MM.1S (cell line): ENCODE measurements at regions not wholly inside any gene's neighbourhood (a gene's known extent, or its start where the extent isn't known, plus 50 kb on each side); places are given as distances from the start of the nearest gene placed in this dataset.

Source experiments
- DNase-seq: peaks from one replicate; pipeline ENCODE4 v3.0.0-alpha.2; 2015
- H2AFZ ChIP-seq: fragments of 300-600 bp; sonication (generic); 2 replicates; pipeline ENCODE4 v1.6.0; 2016; ENCODE audit warnings: antibody characterized with exemption, low read length
- H3F3A ChIP-seq: fragments of 300-600 bp; sonication (generic); 2 replicates; pipeline ENCODE4 v1.6.1; 2016; ENCODE audit warnings: mild to moderate bottlenecking, antibody characterized with exemption, low read length, moderate library complexity, mixed read lengths; ENCODE audit not compliant: insufficient read depth
- H3K27ac ChIP-seq: fragments of 300-600 bp; sonication (generic); 2 replicates; pipeline ENCODE4 v1.5.1; 2016; ENCODE audit warnings: mild to moderate bottlenecking, low read length
- H3K27me3 ChIP-seq: fragments of 300-600 bp; sonication (generic); replicated peaks from 2 replicates; pipeline ENCODE4 v1.6.0; 2016; ENCODE audit warnings: low read length; ENCODE audit not compliant: insufficient read depth
- H3K36me3 ChIP-seq: fragments of 300-600 bp; sonication (generic); replicated peaks from 2 replicates; pipeline ENCODE4 v1.6.1; 2016; ENCODE audit warnings: mild to moderate bottlenecking, low read length, mixed read lengths; ENCODE audit not compliant: insufficient read depth
- H3K4me1 ChIP-seq: fragments of 300-600 bp; sonication (generic); 2 replicates; pipeline ENCODE4 v1.6.1; 2016; ENCODE audit warnings: low read length, mixed read lengths
- H3K4me2 ChIP-seq: fragments of 300-600 bp; sonication (generic); 2 replicates; pipeline ENCODE4 v1.6.0; 2016; ENCODE audit warnings: low read depth, low read length
- H3K4me3 ChIP-seq: fragments of 300-600 bp; sonication (generic); 2 replicates; pipeline ENCODE4 v1.5.1; 2016; ENCODE audit warnings: low read length, mixed read lengths
- H3K79me2 ChIP-seq: fragments of 300-600 bp; sonication (generic); 2 replicates; pipeline ENCODE4 v1.6.1; 2016; ENCODE audit warnings: mixed run types, low read length, mixed read lengths
- H3K9ac ChIP-seq: fragments of 300-600 bp; sonication (generic); 2 replicates; pipeline ENCODE4 v1.6.1; 2016; ENCODE audit warnings: low read length, mixed read lengths
- H3K9me2 ChIP-seq: fragments of 300-600 bp; sonication (generic); replicated peaks from 2 replicates; pipeline ENCODE4 v1.6.1; 2016; ENCODE audit warnings: mild to moderate bottlenecking, low read length, mixed read lengths; ENCODE audit not compliant: insufficient read depth
- H3K9me3 ChIP-seq: fragments of 300-600 bp; sonication (generic); replicated peaks from 2 replicates; pipeline ENCODE4 v1.6.1; 2016; ENCODE audit warnings: mild to moderate bottlenecking, low read length, mixed read lengths; ENCODE audit not compliant: insufficient read depth
- H4K20me1 ChIP-seq: fragments of 300-600 bp; sonication (generic); 2 replicates; pipeline ENCODE4 v1.6.1; 2016; ENCODE audit warnings: mild to moderate bottlenecking, low read length, moderate library complexity, mixed read lengths; ENCODE audit not compliant: insufficient read depth
- CTCF ChIP-seq: fragments of 300-600 bp; sonication (generic); IDR thresholded peaks from 2 replicates; pipeline ENCODE4 v1.5.1; 2016; ENCODE audit warnings: antibody characterized with exemption, low read length, mixed read lengths
- EZH2 ChIP-seq: fragments of 300-600 bp; sonication (generic); optimal IDR thresholded peaks from 2 replicates; pipeline ENCODE3; 2017; ENCODE audit warnings: low read depth, mild to moderate bottlenecking, antibody characterized with exemption, low read length, mixed read lengths
- EZH2phosphoT487 ChIP-seq: fragments of 300-600 bp; sonication (generic); IDR thresholded peaks from 2 replicates; pipeline ENCODE4 v1.6.1; 2018; ENCODE audit warnings: antibody characterized with exemption, low read length

- no peaks in the 10 kb centered on the region for H3K79me2 ChIP-seq
- TF ChIP-seq CTCF (no peak), EZH2 (no peak), EZH2phosphoT487 (no peak)
- no peak overlapping the region for H3K4me2 ChIP-seq
- no peak overlapping the region for H3K4me3 ChIP-seq
- peaks cover 9% of the 10 kb centered on the region; the same call in 1 of the 2 replicates for H3K27me3 ChIP-seq
- no peaks in the 10 kb centered on the region for H3K9me2 ChIP-seq
- no peaks in the 10 kb centered on the region for H4K20me1 ChIP-seq
- H3K36me3 ChIP-seq: no peaks in the 10 kb centered on the region
- H2AFZ ChIP-seq: no peak overlapping the region
- H3F3A ChIP-seq: peaks cover 1% of the 10 kb centered on the region; the same call in 1 of the 2 replicates
- H3K4me1 ChIP-seq: peaks cover 8% of the 10 kb centered on the region
- no peaks in the 10 kb centered on the region for H3K9me3 ChIP-seq
- DNase-seq: no peak
- H3K27ac ChIP-seq: no peak overlapping the region
- no peak overlapping the region for H3K9ac ChIP-seq
Measured at GRCh38 chr1:217021956-217022355, 298.7 kb upstream of the ESRRG start.

- Histone ChIP-seq H3K36me3 (no peaks in the 10 kb centered on the region), H3K4me3 (no peak overlapping the region), H2AFZ (no peak overlapping the region), H3K27ac (no peak overlapping the region), H3K9me3 (no peaks in the 10 kb centered on the region), H3F3A (no peaks in the 10 kb centered on the region), H3K9me2 (no peaks in the 10 kb centered on the region), H4K20me1 (no peaks in the 10 kb centered on the region), H3K27me3 (peaks cover 9% of the 10 kb centered on the region; the same call in 1 of the 2 replicates), H3K9ac (no peak overlapping the region), H3K4me2 (no peak overlapping the region), H3K79me2 (no peaks in the 10 kb centered on the region), H3K4me1 (peaks cover 2% of the 10 kb centered on the region)
- DNase-seq: no peak
- no peak for TF ChIP-seq EZH2
Measured at GRCh38 chr1:217021400-217021799, 298.2 kb upstream of the ESRRG start.

- Histone ChIP-seq H3K27ac (no peak overlapping the region), H3K9me3 (no peaks in the 10 kb centered on the region), H3K36me3 (no peaks in the 10 kb centered on the region), H3K4me2 (no peak overlapping the region), H4K20me1 (no peaks in the 10 kb centered on the region), H3K4me1 (no peaks in the 10 kb centered on the region), H3F3A (no peaks in the 10 kb centered on the region), H3K27me3 (no peaks in the 10 kb centered on the region), H3K9me2 (no peaks in the 10 kb centered on the region), H2AFZ (no peak overlapping the region), H3K4me3 (no peak overlapping the region), H3K9ac (no peak overlapping the region), H3K79me2 (no peaks in the 10 kb centered on the region)
- no peak for DNase-seq
- TF ChIP-seq EZH2phosphoT487 (no peak), CTCF (no peak), EZH2 (no peak)
Measured at GRCh38 chr1:217019475-217019874, 296.2 kb upstream of the ESRRG start.

GRCh38 chr1:217018648-217019047, 295.4 kb upstream of the ESRRG start:
- no peaks in the 10 kb centered on the region for H3K9me2 ChIP-seq
- H3K4me3 ChIP-seq: no peak overlapping the region
- H3K9me3 ChIP-seq: no peaks in the 10 kb centered on the region
- no peaks in the 10 kb centered on the region for H3K4me1 ChIP-seq
- no peaks in the 10 kb centered on the region for H3K27me3 ChIP-seq
- H3K79me2 ChIP-seq: no peaks in the 10 kb centered on the region
- no peak overlapping the region for H2AFZ ChIP-seq
- TF ChIP-seq EZH2: no peak
- no peak for TF ChIP-seq CTCF
- TF ChIP-seq EZH2phosphoT487: no peak
- DNase-seq: no peak
- H3K36me3 ChIP-seq: no peaks in the 10 kb centered on the region
- no peak overlapping the region for H3K27ac ChIP-seq
- no peaks in the 10 kb centered on the region for H3F3A ChIP-seq
- H3K4me2 ChIP-seq: no peak overlapping the region
- no peak overlapping the region for H3K9ac ChIP-seq
- H4K20me1 ChIP-seq: no peaks in the 10 kb centered on the region
